ENCODE measurements at regions not wholly inside any gene's neighbourhood (a gene's known extent, or its start where the extent isn't known, plus 50 kb on each side); places are given as distances from the start of the nearest gene placed in this dataset.

GRCh38 chr1:239993366-239993765, 98.3 kb upstream of the FMN2 start:
- no peaks in the 10 kb centered on the region for H3K9me3 ChIP-seq (ENCODE audit: low read depth, low read length, poor library complexity, severe bottlenecking)
- H3K4me3 ChIP-seq (ENCODE audit: low read depth, low read length, poor library complexity, severe bottlenecking) = no peak overlapping the region
- H3K36me3 ChIP-seq (ENCODE audit: insufficient read depth, low read length, poor library complexity, severe bottlenecking) = no peaks in the 10 kb centered on the region
- TF ChIP-seq CTCF (conservative IDR thresholded peaks at IDR 0.05; ENCODE audit: low read depth, low read length) (no peak), EZH2 (IDR thresholded peaks at IDR 0.05; ENCODE audit: borderline replicate concordance, low read depth, low read length, poor library complexity, severe bottlenecking) (no peak)
- POLR2A ChIA-PET (ENCODE audit: low non-redundant PET) = no interaction called here
- H3K27ac ChIP-seq (ENCODE audit: low read depth, low read length, poor library complexity, severe bottlenecking) = no peak overlapping the region
- no peaks in the 10 kb centered on the region for H3K4me1 ChIP-seq (ENCODE audit: insufficient read depth, low read length, poor library complexity, severe bottlenecking)
- peaks cover 8% of the 10 kb centered on the region for H3K27me3 ChIP-seq (replicated peaks; ENCODE audit: insufficient read depth, low read depth, low read length, poor library complexity)
- CTCF ChIA-PET = no interaction called here
- no peak for DNase-seq (ENCODE audit: low spot score)
- BruUV-seq (replicated peaks) = no TSS peak
- intact Hi-C loops (cut with micrococcal nuclease; ENCODE audit: unreplicated experiment) = no loop called here

GRCh38 chr1:239995281-239995680, 96.4 kb upstream of the FMN2 start:
- no peak for TF ChIP-seq CTCF (conservative IDR thresholded peaks at IDR 0.05; ENCODE audit: low read depth, low read length)
- TF ChIP-seq EZH2 (IDR thresholded peaks at IDR 0.05; ENCODE audit: borderline replicate concordance, low read depth, low read length, poor library complexity, severe bottlenecking) = no peak
- BruUV-seq (replicated peaks) = no TSS peak
- H3K4me3 ChIP-seq (ENCODE audit: low read depth, low read length, poor library complexity, severe bottlenecking) = no peak overlapping the region
- no peaks in the 10 kb centered on the region for H3K36me3 ChIP-seq (ENCODE audit: insufficient read depth, low read length, poor library complexity, severe bottlenecking)
- DNase-seq (ENCODE audit: low spot score) = no peak
- no peaks in the 10 kb centered on the region for H3K9me3 ChIP-seq (ENCODE audit: low read depth, low read length, poor library complexity, severe bottlenecking)
- POLR2A ChIA-PET (ENCODE audit: low non-redundant PET) = no interaction called here
- intact Hi-C loops (cut with micrococcal nuclease; ENCODE audit: unreplicated experiment) = no loop called here
- no peaks in the 10 kb centered on the region for H3K4me1 ChIP-seq (ENCODE audit: insufficient read depth, low read length, poor library complexity, severe bottlenecking)
- CTCF ChIA-PET = no interaction called here
- no peak overlapping the region for H3K27ac ChIP-seq (ENCODE audit: low read depth, low read length, poor library complexity, severe bottlenecking)
- H3K27me3 ChIP-seq (replicated peaks; ENCODE audit: insufficient read depth, low read depth, low read length, poor library complexity) = peaks cover 17% of the 10 kb centered on the region

- Histone ChIP-seq H3K4me3 (ENCODE audit: low read depth, low read length, poor library complexity, severe bottlenecking) (no peak overlapping the region), H3K27ac (ENCODE audit: low read depth, low read length, poor library complexity, severe bottlenecking) (no peak overlapping the region), H3K4me1 (ENCODE audit: insufficient read depth, low read length, poor library complexity, severe bottlenecking) (no peaks in the 10 kb centered on the region), H3K27me3 (replicated peaks; ENCODE audit: insufficient read depth, low read depth, low read length, poor library complexity) (peaks cover 17% of the 10 kb centered on the region), H3K9me3 (ENCODE audit: low read depth, low read length, poor library complexity, severe bottlenecking) (no peaks in the 10 kb centered on the region), H3K36me3 (ENCODE audit: insufficient read depth, low read length, poor library complexity, severe bottlenecking) (no peaks in the 10 kb centered on the region)
- ChIA-PET POLR2A (ENCODE audit: low non-redundant PET) (no interaction called here), CTCF (no interaction called here)
- no peak for DNase-seq (ENCODE audit: low spot score)
- BruUV-seq (replicated peaks) = no TSS peak
- TF ChIP-seq EZH2 (IDR thresholded peaks at IDR 0.05; ENCODE audit: borderline replicate concordance, low read depth, low read length, poor library complexity, severe bottlenecking) (no peak), CTCF (conservative IDR thresholded peaks at IDR 0.05; ENCODE audit: low read depth, low read length) (no peak)
- intact Hi-C loops (cut with micrococcal nuclease; ENCODE audit: unreplicated experiment) = no loop called here
These were observed 94.5 kb upstream of the FMN2 start for GRCh38 chr1:239997160-239997514.
